Colonic mucosa (tissue), 4 donors: ENCODE measurements at regions not wholly inside any gene's neighbourhood (a gene's known extent, or its start where the extent isn't known, plus 50 kb on each side); places are given as distances from the start of the nearest gene placed in this dataset.

Experiments used
- DNase-seq: peaks from one replicate; pipeline ENCODE4 v3.0.0-alpha.2; 2020
- H3K27ac ChIP-seq: fragments of 200-600 bp; one replicate; pipeline ENCODE4 v1.8.0; 2021
- H3K27me3 ChIP-seq: fragments of 200-600 bp; one replicate; pipeline ENCODE4 v1.8.0; 2021
- H3K36me3 ChIP-seq: fragments of 200-600 bp; one replicate; pipeline ENCODE4 v1.8.0; 2021
- H3K4me1 ChIP-seq: fragments of 200-600 bp; one replicate; pipeline ENCODE4 v1.8.0; 2021; ENCODE audit warnings: mild to moderate bottlenecking
- H3K4me3 ChIP-seq: fragments of 200-600 bp; one replicate; pipeline ENCODE4 v1.8.0; 2021
- H3K9ac ChIP-seq, 2 donors: one replicate each; pipeline ENCODE4 v1.7.0; 2013; ENCODE audit warnings: control low read depth in 2 of 2, low read depth in 2 of 2, low read length in 2 of 2
- H3K9me3 ChIP-seq: fragments of 200-600 bp; one replicate; pipeline ENCODE4 v1.8.0; 2021
- CTCF ChIP-seq: fragments of 200-600 bp; IDR thresholded peaks from one replicate; pipeline ENCODE4 v1.8.0; 2022; ENCODE audit warnings: antibody characterized with exemption, mild to moderate bottlenecking
- intact Hi-C: fragments of 100-400 bp; cut with DNase I; formaldehyde crosslinking; loops from one replicate; pipeline ENCODE4 v1.14.1; 2022
- donor health status: healthy.
- donor health status: DM: no; HTN: no; CAD: no.
- donor health status: DM: no; HTN: no; CAD: no.

- Histone ChIP-seq H3K4me3 (no peak overlapping the region), H3K9ac (no peak overlapping the region), H3K27ac (no peak overlapping the region), H3K36me3 (no peaks in the 10 kb centered on the region), H3K9me3 (no peaks in the 10 kb centered on the region), H3K4me1 (no peaks in the 10 kb centered on the region), H3K27me3 (no peaks in the 10 kb centered on the region)
- TF ChIP-seq CTCF = no peak
- intact Hi-C loops = no loop called here
- DNase-seq = no peak
These were observed 73.4 kb downstream of the MYEOV start for GRCh38 chr11:69367211-69367964.

DNA sequence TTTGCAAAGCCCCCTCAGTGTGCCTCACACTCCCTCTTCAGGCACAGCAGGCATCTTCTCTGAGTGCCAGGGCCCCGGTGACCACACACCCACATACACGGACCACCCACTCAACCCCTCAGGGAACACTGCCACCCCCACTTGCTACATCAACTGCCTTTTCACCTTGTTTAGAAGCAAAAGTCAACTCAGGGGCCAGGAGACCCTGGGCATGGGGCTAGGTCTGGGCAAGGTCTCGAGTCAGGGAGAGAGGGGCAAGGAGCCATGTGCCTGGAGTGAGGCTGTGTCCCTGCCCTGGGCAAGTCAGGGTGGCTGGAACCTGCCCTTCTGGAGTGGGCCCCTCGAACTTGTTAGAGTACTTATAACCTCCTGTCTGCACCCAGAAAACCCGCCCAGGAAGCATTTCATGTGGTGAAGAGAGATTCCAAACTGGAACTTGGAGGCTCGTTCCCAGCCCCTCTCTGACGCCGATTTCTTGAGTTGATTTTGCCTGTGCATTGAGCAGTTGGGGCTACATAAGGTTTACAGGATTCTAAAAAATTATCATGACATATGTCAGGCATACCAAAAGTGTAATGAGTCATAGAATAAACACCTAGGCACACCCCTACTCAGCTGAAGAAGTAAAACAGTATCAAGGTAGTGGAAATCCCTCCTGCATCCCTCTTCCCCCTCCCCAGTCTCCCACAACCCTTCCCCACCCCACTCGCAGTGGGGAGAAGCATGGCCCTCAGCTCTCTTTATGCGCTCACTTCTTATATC lies 74.3 kb downstream of the MYEOV start:
- H3K9me3 ChIP-seq = no peaks in the 10 kb centered on the region
- no peaks in the 10 kb centered on the region for H3K36me3 ChIP-seq
- H3K4me3 ChIP-seq = no peak overlapping the region
- no peaks in the 10 kb centered on the region for H3K27me3 ChIP-seq
- intact Hi-C loops = no loop called here
- DNase-seq = peak; percentile 11
- H3K27ac ChIP-seq = no peak overlapping the region
- TF ChIP-seq CTCF = no peak
- no peak overlapping the region for H3K9ac ChIP-seq
- no peaks in the 10 kb centered on the region for H3K4me1 ChIP-seq

GRCh38 chr11:69369210-69369825 lies 75.4 kb downstream of the MYEOV start:
- H3K9me3 ChIP-seq = no peaks in the 10 kb centered on the region
- intact Hi-C loops = no loop called here
- no peak for DNase-seq

GRCh38 chr11:69369945-69370344 lies 76.0 kb downstream of the MYEOV start:
- Histone ChIP-seq H3K4me1 (peaks cover 7% of the 10 kb centered on the region), H3K36me3 (no peaks in the 10 kb centered on the region), H3K27ac (no peak overlapping the region), H3K27me3 (no peaks in the 10 kb centered on the region), H3K9ac (no peak overlapping the region), H3K4me3 (no peak overlapping the region), H3K9me3 (no peaks in the 10 kb centered on the region)
- peak; percentile 12 for DNase-seq
- intact Hi-C loops = no loop called here
- no peak for TF ChIP-seq CTCF

More at GRCh38 chr11:69369210-69369825, 75.4 kb downstream of the MYEOV start:
- Histone ChIP-seq H3K27ac (no peak overlapping the region), H3K4me3 (no peak overlapping the region), H3K36me3 (no peaks in the 10 kb centered on the region), H3K4me1 (peaks cover 6% of the 10 kb centered on the region), H3K27me3 (no peaks in the 10 kb centered on the region), H3K9ac (no peak overlapping the region)
- no peak for TF ChIP-seq CTCF

- no peak overlapping the region for H3K9ac ChIP-seq
- intact Hi-C loops = no loop called here
- no peak overlapping the region for H3K27ac ChIP-seq
- H3K9me3 ChIP-seq = no peaks in the 10 kb centered on the region
- peaks cover 14% of the 10 kb centered on the region for H3K4me1 ChIP-seq
- no peak overlapping the region for H3K4me3 ChIP-seq
- no peak for TF ChIP-seq CTCF
- H3K36me3 ChIP-seq = no peaks in the 10 kb centered on the region
- H3K27me3 ChIP-seq = no peaks in the 10 kb centered on the region
- peak; percentile 12 for DNase-seq
These were observed 77.2 kb downstream of the MYEOV start for GRCh38 chr11:69370984-69371709.
